ENCODE measurements at regions not wholly inside any gene's neighbourhood (a gene's known extent, or its start where the extent isn't known, plus 50 kb on each side); places are given as distances from the start of the nearest gene placed in this dataset.

GRCh38 chr10:131831561-131831960 is 69.2 kb upstream of the PPP2R2D start:
- Histone ChIP-seq H3K36me3 (replicated peaks; ENCODE audit: insufficient read depth, low read depth) (no peaks in the 10 kb centered on the region), H3K9me3 (ENCODE audit: low read depth) (no peaks in the 10 kb centered on the region), H3K4me2 (no peak overlapping the region), H3K79me2 (no peaks in the 10 kb centered on the region), H3K27ac (no peak overlapping the region), H3K27me3 (no peaks in the 10 kb centered on the region), H3K9me2 (replicated peaks; ENCODE audit: insufficient read depth) (no peaks in the 10 kb centered on the region), H3K4me1 (ENCODE audit: insufficient read depth) (no peaks in the 10 kb centered on the region), H3K4me3 (no peak overlapping the region), H4K20me1 (ENCODE audit: insufficient read depth, poor library complexity, severe bottlenecking) (no peaks in the 10 kb centered on the region), H2AFZ (no peak overlapping the region)
- TF ChIP-seq EZH2 (IDR thresholded peaks at IDR 0.05; ENCODE audit: borderline replicate concordance) (no peak), CTCF (IDR thresholded peaks at IDR 0.05; ENCODE audit: poor library complexity) (no peak), EZH2phosphoT487 (IDR thresholded peaks at IDR 0.05; ENCODE audit: low read depth, severe bottlenecking, unreplicated experiment) (no peak)
- no peak for DNase-seq (ENCODE audit: low spot score)
- 82% methylated on average over 12 of the region's 14 CpGs for WGBS (ENCODE audit: low lambda C conversion rate, missing lambda C conversion rate)

- no peak overlapping the region for H3K4me3 ChIP-seq
- H3K9me3 ChIP-seq (ENCODE audit: low read depth): no peaks in the 10 kb centered on the region
- no peaks in the 10 kb centered on the region for H4K20me1 ChIP-seq (ENCODE audit: insufficient read depth, poor library complexity, severe bottlenecking)
- TF ChIP-seq EZH2phosphoT487 (IDR thresholded peaks at IDR 0.05; ENCODE audit: low read depth, severe bottlenecking, unreplicated experiment): no peak
- no peak for TF ChIP-seq CTCF (IDR thresholded peaks at IDR 0.05; ENCODE audit: poor library complexity)
- no peak for TF ChIP-seq EZH2 (IDR thresholded peaks at IDR 0.05; ENCODE audit: borderline replicate concordance)
- no peak overlapping the region for H2AFZ ChIP-seq
- 87% methylated on average over 17 of the region's 17 CpGs for WGBS (ENCODE audit: low lambda C conversion rate, missing lambda C conversion rate)
- H3K27ac ChIP-seq: no peak overlapping the region
- H3K36me3 ChIP-seq (replicated peaks; ENCODE audit: insufficient read depth, low read depth): no peaks in the 10 kb centered on the region
- no peak for DNase-seq (ENCODE audit: low spot score)
- H3K4me2 ChIP-seq: no peak overlapping the region
- no peaks in the 10 kb centered on the region for H3K79me2 ChIP-seq
- H3K4me1 ChIP-seq (ENCODE audit: insufficient read depth): no peaks in the 10 kb centered on the region
- no peaks in the 10 kb centered on the region for H3K27me3 ChIP-seq
- H3K9me2 ChIP-seq (replicated peaks; ENCODE audit: insufficient read depth): no peaks in the 10 kb centered on the region
These were observed 68.6 kb upstream of the PPP2R2D start for GRCh38 chr10:131832056-131832685.

- WGBS (ENCODE audit: low lambda C conversion rate, missing lambda C conversion rate): 93% methylated on average over 5 of the region's 5 CpGs
- Histone ChIP-seq H3K4me1 (ENCODE audit: insufficient read depth) (no peaks in the 10 kb centered on the region), H3K4me2 (no peak overlapping the region), H3K79me2 (no peaks in the 10 kb centered on the region), H3K9me2 (replicated peaks; ENCODE audit: insufficient read depth) (no peaks in the 10 kb centered on the region), H3K27ac (no peak overlapping the region), H3K27me3 (no peaks in the 10 kb centered on the region), H4K20me1 (ENCODE audit: insufficient read depth, poor library complexity, severe bottlenecking) (no peaks in the 10 kb centered on the region), H2AFZ (no peak overlapping the region), H3K9me3 (ENCODE audit: low read depth) (no peaks in the 10 kb centered on the region), H3K4me3 (no peak overlapping the region), H3K36me3 (replicated peaks; ENCODE audit: insufficient read depth, low read depth) (no peaks in the 10 kb centered on the region)
- TF ChIP-seq CTCF (IDR thresholded peaks at IDR 0.05; ENCODE audit: poor library complexity) (no peak), EZH2phosphoT487 (IDR thresholded peaks at IDR 0.05; ENCODE audit: low read depth, severe bottlenecking, unreplicated experiment) (no peak), EZH2 (IDR thresholded peaks at IDR 0.05; ENCODE audit: borderline replicate concordance) (no peak)
- DNase-seq (ENCODE audit: low spot score): no peak
These were observed 67.8 kb upstream of the PPP2R2D start for GRCh38 chr10:131833013-131833412.
